GM21447 (cell line): ENCODE measurements at regions not wholly inside any gene's neighbourhood (a gene's known extent, or its start where the extent isn't known, plus 50 kb on each side); places are given as distances from the start of the nearest gene placed in this dataset.

ENCODE experiments used
- ATAC-seq: cut with Tn5 transposase; IDR thresholded peaks from one replicate; pipeline ENCODE4 v1.9.1; 2021; ENCODE audit not compliant: unreplicated experiment

DNA sequence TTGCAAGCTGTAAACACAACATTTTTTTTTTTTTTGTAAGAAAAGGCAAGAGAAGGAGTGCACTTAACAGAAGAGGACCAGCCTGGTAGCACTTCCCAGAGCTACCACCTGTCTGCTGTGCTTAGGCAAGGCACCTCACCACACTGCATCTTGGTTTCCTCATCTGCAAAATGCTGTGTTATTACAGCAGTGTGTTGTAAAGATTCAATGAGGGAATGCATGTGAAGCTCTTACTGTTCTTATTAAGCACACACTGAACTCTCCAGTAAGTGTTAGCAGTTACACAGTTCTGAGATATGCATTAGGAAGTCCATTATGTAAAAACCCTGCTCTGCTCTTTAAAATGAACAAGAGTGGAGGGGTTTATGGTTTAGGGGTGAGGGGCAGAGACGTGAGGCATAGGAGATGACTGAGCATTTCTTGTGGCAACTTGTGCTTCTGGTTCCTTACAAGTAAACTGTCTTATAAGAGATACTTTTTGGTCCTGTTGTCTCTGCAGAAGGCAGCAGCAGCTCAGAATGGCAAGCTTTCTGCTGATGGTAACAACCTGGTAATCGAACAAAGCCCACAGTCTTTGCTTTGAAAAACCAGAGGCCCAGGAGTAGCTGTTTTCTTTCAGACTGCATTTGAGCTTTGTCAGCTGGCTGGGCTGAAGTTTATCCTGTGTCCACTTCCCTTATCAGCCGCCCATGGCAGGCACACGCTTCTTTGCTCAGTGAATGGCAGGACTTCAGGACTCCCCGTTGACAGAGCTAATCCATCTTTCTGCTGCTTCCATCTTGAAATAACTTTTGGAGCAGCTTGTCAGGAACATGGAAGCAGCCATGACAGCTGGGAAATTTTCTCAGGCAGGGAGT lies 98.8 kb upstream of the BMPER start:
- ATAC-seq: no peak

DNA sequence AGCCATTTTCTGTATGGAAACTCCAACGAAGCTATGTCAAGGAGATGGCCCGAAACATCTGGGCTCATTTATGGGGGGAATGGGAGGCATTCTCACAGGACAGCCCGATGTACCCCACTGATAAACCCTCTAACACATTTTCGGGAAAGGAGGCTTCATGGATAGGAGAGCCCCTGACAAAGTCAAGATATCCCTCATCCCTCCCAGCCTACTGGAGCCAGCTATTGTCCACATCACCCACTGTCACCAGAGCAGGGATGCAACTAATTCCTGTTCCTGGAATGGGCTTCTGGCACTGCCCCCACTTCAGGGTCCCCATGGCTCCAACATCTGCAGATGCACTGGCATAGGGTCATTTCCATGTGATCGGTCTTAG lies 98.2 kb upstream of the BMPER start:
- no peak for ATAC-seq

DNA sequence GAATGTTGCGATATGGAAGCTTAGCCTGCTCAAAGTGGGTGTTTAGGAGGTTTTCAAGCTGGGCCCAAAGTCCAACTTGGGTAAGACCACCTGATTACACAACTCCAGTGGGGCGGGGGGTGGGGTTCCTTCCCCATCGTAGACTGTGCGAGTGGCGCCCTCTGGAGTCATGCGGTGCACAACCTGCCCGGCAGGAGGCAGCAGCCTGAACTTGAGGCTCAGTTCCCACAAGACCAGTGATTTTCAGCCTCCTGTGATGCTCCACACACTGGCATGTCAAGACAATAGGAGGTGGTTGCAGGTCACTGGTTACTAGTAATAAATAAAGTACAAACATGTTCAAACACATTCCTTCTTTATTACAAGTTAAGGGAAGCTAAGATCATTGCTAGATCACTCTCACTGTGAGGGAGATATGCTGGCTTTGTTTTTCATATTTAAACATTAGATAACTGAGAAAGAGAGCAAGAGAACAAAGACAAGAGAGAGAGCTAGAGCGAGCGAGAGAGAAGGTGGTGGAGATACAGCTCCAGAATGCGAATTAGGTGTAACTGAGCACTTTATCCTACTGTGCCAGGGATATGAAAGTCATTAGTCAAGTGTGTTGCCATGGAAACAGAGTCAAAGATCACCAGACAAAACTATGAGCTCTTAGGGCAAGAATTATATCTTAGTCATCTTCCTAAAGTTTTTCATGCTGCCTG lies 97.4 kb upstream of the BMPER start:
- no peak for ATAC-seq

- ATAC-seq: no peak
Measured at GRCh38 chr7:33809228-33809627, 96.1 kb upstream of the BMPER start.

DNA sequence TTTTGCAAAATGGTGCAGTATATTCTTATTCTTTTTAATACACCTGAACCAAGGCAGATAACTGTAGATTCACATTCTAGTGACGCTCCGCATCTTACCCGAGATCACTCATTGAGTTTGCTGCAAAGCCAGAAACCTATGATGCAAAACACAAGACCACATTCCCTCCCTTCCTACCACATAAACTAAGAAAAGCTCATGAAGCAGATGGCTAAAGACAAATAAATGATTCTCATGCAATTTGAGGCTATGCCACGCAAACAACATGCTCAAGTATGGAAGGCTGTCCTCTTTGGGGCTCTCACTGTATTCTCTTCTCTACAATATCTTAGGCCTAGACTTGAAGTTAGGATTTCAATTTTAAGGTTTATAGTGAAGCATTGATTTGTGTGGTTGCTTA lies 95.0 kb upstream of the BMPER start:
- no peak for ATAC-seq

DNA sequence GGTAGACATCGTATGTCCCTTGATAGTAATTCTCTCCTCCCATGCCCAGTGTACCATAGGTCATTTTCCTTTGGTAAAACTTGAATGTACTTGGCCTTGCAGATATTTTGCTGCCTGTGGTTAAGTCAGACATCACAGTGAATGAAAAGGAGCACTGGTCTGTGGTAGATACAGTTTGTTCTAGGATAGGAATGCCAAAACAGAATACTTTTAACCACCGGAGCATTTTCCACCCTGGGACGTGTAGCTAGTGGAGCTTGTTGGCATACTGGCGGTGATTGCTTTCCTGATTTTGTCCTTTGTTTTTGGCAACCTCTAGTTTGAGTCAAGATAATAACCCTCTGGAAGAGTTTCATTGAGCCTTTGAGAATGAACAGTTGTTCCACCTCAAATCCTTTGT lies 92.0 kb upstream of the BMPER start:
- no peak for ATAC-seq

DNA sequence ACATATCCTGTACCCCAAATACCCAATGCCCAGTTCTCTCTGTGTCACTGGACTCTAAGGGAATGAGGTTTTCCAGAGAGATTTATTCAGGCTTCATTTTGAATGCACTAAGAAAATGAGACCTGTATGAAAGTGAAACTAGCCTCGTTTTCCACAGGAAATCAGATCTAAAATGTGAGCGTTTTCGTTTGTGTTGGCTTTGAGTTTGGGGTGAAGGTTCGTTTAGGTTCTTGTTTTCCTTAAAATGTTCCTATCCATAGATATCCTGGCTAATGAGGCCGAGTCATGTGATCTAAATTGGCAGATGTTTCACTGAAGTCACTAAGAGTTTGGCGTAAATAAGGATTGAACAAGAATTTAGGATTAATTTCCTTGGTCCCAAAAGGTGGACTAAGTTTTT lies 90.9 kb upstream of the BMPER start:
- no peak for ATAC-seq

DNA sequence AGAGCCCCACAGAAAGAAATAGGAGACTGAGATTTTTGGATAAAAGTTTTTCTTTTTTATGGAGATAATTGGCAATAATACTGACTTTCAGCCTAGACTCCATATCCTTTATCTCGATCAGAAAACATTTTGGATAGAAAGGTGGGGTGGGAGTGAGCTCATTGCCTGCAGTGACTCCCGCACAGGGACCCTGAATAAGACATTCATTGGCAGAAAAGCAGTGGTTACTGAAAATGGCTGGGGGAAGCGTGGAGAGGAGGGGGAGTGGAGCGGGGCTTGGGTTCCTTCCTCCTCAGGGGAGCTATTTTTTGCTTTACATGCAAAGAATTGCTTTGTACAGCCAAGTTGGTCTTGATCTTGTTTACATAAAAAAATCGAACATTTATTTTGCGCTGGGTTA lies 90.4 kb upstream of the BMPER start:
- ATAC-seq: no peak

DNA sequence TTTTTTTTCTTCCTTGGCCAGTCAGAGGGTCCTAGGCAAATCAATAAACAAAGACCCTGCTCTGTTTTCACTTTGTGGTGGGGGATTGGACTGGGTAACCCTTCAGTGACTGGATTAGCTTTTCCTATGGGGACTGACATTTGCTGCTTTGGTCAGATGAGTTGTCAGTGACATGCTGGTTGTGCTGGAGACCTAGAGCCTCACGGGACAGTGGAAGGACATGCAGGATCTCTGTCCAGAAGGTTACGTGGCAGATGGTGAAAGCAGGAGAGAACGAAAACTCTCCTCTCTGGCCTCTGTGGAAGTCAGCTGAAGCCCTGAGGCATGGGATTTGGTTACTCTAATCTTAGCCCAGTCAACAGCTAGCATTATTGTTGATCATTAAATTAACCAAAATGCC lies 90.0 kb upstream of the BMPER start:
- no peak for ATAC-seq

- no peak for ATAC-seq
Measured at GRCh38 chr7:33816106-33816505, 89.2 kb upstream of the BMPER start.

- no peak for ATAC-seq
Measured at GRCh38 chr7:33819658-33820057, 85.7 kb upstream of the BMPER start.

DNA sequence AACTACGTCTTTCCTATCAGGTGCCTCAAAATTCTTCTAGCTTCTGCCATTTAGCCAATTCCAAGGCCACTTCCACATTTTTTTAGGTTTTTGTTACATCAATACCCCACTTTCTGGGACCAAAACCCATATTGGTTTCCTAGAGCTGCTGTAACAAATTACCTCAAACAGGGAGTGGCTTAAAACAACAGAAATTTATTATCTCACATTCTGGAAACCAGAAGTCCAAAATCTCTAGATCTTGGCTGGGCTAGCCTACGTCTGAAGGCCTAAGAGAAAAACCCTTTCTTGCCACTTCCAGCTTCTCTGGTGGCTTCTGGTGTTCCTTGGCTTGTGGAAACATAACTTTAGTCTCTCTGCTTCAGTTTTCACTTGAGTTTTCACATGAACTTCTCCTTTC lies 85.1 kb upstream of the BMPER start:
- ATAC-seq: no peak

DNA sequence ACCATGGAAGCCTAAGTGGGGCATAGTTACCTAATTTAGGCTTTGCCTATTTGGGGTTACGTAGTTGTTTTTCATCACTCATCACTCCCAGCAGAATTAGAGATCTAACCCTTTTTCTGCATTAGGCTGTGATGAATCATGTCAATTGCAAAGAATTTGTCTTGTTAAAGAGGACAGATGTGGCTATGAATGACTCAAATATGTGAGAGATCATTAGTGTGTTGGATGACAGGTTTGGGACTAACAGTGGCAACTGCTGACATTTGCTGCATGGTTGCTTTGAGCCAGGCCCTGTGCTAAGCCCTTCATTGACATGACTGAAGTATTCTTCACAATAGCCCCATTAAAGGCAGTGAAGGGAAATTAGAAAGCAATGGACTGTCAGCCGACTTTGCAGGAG lies 83.4 kb upstream of the BMPER start:
- no peak for ATAC-seq

DNA sequence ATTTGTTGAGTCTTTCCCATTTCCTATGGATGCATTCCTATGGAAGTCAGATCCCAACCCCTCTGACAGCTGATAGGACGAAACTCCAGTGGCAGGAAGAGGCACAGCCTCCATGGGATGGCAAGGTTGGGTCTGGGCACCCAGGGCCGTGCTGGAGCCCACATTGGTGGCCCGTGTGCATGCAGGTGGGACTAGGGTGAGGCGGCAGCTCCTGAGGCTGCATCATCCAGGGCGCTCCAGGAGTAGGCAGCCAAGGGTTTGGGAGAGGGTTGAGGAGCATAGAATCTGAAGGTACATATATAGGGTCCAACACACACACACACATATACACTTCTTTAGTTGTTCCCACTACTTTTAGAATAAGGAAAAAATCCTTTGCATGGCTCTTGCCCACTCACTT lies 81.4 kb upstream of the BMPER start:
- no peak for ATAC-seq

- ATAC-seq: no peak
Measured at GRCh38 chr7:33824911-33825459, 80.4 kb upstream of the BMPER start.

DNA sequence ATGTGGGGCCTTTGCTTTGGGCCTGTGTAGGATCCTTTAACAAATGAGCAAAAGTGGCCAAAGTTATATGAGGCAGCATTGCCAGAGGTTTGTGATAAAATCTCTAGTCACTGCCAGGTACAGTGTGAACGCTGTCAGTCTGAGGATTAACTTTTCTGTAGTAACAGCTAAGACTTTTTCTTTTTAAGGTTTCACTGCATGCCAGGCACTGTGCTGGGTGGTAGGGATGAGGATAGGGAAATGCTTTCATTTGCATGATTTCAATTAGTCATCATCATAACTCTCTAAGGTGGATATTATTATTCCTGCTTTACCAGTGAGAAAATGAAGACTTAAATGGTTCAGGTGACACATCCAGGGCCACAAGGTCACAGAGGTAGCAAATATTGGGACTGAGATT lies 79.7 kb upstream of the BMPER start:
- no peak for ATAC-seq

DNA sequence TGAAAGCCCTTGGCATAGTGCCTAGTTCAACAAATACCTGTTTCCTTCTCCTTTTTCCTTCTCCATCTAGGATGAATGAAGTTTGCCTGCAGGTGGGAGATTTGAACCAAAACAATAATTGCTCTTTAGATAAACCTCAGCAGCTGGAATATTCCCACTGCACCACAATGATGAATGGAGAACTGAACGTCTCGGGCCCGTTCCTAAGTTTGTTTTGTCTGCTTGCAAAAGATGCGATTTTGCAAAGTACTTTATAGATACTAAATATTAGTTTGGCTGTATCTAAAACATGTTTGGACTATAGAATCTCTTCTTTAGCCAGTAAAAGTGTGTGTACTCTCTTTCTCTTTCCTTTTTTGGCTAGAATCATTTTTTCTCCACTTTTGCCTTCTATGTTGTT lies 75.8 kb upstream of the BMPER start:
- no peak for ATAC-seq

- no peak for ATAC-seq
Measured at GRCh38 chr7:33831389-33832141, 73.8 kb upstream of the BMPER start.

DNA sequence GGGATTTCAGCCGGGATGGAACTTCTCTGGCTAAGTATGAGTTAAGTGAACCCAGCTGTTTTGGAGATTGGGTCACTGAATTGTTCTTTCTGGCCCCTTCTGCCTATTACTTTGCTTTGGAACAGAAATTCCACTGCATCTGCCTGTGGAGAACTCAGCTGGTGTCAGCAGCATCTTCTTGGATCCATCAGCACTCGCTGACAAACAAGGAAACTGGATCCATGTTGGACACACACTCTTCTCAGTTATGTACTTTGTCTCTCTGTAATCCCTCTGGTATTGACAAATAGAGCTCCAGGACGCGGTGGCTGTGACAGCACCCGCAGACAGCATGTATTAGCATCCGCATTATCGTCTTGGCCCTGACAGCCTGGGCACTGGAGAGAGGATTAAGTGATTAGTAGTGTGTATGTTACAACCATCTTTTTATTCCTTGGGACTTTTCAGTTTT lies 73.0 kb upstream of the BMPER start:
- no peak for ATAC-seq

DNA sequence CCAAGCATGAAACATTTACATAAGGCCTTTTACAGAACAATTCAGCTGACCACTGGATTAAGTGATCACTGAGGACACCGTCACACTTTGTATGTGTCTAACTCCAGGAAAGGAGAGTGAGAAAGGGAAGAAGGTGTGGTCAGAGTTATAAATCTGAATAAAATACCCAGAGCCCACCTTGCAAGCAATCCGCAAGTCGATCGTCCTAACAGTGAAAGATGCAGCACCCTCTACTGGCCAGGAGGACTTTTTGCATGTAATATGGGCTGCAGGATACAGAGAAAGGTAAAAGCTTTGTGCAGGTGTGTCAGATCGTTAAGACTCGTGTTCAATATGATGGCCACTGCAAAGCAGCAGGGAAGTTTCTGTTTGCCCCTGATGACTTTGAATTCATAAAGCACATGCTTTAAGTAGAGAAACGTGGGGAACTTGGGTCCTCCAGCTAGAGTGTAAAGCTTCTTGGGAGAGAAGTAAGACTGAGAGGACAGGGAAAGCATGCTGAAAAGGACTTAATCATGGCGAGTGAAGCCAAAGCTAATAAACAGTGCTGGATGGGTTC lies 68.5 kb upstream of the BMPER start:
- no peak for ATAC-seq

- ATAC-seq: no peak
Measured at GRCh38 chr7:33837356-33837851, 67.9 kb upstream of the BMPER start.
